PC-3 (cell line): ENCODE measurements at regions not wholly inside any gene's neighbourhood (a gene's known extent, or its start where the extent isn't known, plus 50 kb on each side); places are given as distances from the start of the nearest gene placed in this dataset.

Experiments
- ATAC-seq: fragments of 200-7000 bp; cut with Tn5 transposase; 2 replicates; pipeline ENCODE4 v1.9.1; 2020; ENCODE audit warnings: mild to moderate bottlenecking, moderate library complexity
- BruUV-seq: library from RNA; stranded (reverse); fragments of 400-500 nt; replicated peaks from 2 replicates; lab custom pipeline; 2021; lab: Mats Ljungman, UMichigan
- CTCF ChIA-PET: fragments of 300-600 bp; sonication (Branson Sonifier 250); formaldehyde crosslinking; loops from one replicate; lab custom pipeline; 2022; ENCODE audit warnings: antibody characterized with exemption; lab: Charles Lee
- POLR2A ChIA-PET: fragments of 300-600 bp; sonication (Branson Sonifier 250); formaldehyde crosslinking; loops from one replicate; lab custom pipeline; 2022; ENCODE audit warnings: antibody characterized with exemption; ENCODE audit not compliant: unreplicated experiment; lab: Charles Lee
- DNase-seq: peaks from one replicate; pipeline ENCODE4 v3.0.0-alpha.2; 2015
- H2AFZ ChIP-seq: fragments of 300-600 bp; sonication (generic); 2 replicates; pipeline ENCODE4 v1.6.0; 2016; ENCODE audit warnings: antibody characterized with exemption, low read length
- H3F3A ChIP-seq: fragments of 300-600 bp; sonication (generic); one replicate; pipeline ENCODE4 v1.6.0; 2017; ENCODE audit warnings: antibody characterized with exemption, low read length, control low read depth, mild to moderate bottlenecking; ENCODE audit not compliant: unreplicated experiment
- H3K27ac ChIP-seq: fragments of 300-600 bp; sonication (generic); 2 replicates; pipeline ENCODE4 v1.5.1; 2016; ENCODE audit warnings: mild to moderate bottlenecking, low read length
- H3K27me3 ChIP-seq: fragments of 300-600 bp; sonication (generic); 2 replicates; pipeline ENCODE4 v1.6.1; 2016; ENCODE audit warnings: low read length, mixed read lengths
- H3K36me3 ChIP-seq: fragments of 300-600 bp; sonication (generic); 2 replicates; pipeline ENCODE4 v1.6.1; 2016; ENCODE audit warnings: low read depth, mixed run types, low read length, mixed read lengths
- H3K4me1 ChIP-seq: fragments of 300-600 bp; sonication (generic); 2 replicates; pipeline ENCODE4 v1.5.1; 2016; ENCODE audit warnings: low read length; ENCODE audit not compliant: insufficient read depth
- H3K4me2 ChIP-seq: fragments of 300-600 bp; sonication (generic); 2 replicates; pipeline ENCODE4 v1.6.0; 2016; ENCODE audit warnings: low read length
- H3K4me3 ChIP-seq: fragments of 300-600 bp; sonication (generic); 2 replicates; pipeline ENCODE4 v1.5.1; 2016; ENCODE audit warnings: mild to moderate bottlenecking, low read length, mixed read lengths
- H3K79me2 ChIP-seq: fragments of 300-600 bp; sonication (generic); 2 replicates; pipeline ENCODE4 v1.6.1; 2017; ENCODE audit warnings: low read length, mixed read lengths
- H3K9ac ChIP-seq: fragments of 300-600 bp; sonication (generic); 2 replicates; pipeline ENCODE4 v1.6.0; 2016; ENCODE audit warnings: mild to moderate bottlenecking, low read length
- H3K9me2 ChIP-seq: fragments of 300-600 bp; sonication (generic); replicated peaks from 2 replicates; pipeline ENCODE4 v1.6.1; 2016; ENCODE audit warnings: mixed run types, low read length, mixed read lengths
- H3K9me3 ChIP-seq: fragments of 300-600 bp; sonication (generic); 2 replicates; pipeline ENCODE4 v1.6.1; 2016; ENCODE audit warnings: low read length, mixed read lengths
- H4K20me1 ChIP-seq: fragments of 300-600 bp; sonication (generic); 2 replicates; pipeline ENCODE4 v1.6.1; 2016; ENCODE audit warnings: low read length, mixed read lengths
- EZH2 ChIP-seq: fragments of 300-600 bp; sonication (generic); IDR thresholded peaks from one replicate; pipeline ENCODE4 v1.6.1; 2017; ENCODE audit warnings: antibody characterized with exemption, mild to moderate bottlenecking, low read length; ENCODE audit not compliant: unreplicated experiment
- EZH2phosphoT487 ChIP-seq: fragments of 300-600 bp; sonication (generic); IDR thresholded peaks from 2 replicates; pipeline ENCODE4 v1.6.1; 2018; ENCODE audit warnings: mild to moderate bottlenecking, antibody characterized with exemption, low read length, borderline replicate concordance
- intact Hi-C: fragments of 100-400 bp; cut with micrococcal nuclease; formaldehyde crosslinking; loops from 2 replicates; pipeline ENCODE4 v1.9.0; 2023
- TF ChIP-seq, protein P1 (sequence below): fragments of 300-600 bp; sonication (generic); conservative IDR thresholded peaks from 2 replicates; pipeline ENCODE4 v1.5.1; 2017; ENCODE audit warnings: antibody characterized with exemption, low read depth, mild to moderate bottlenecking, low read length

GRCh38 chr6:118367314-118367713 is 180.8 kb upstream of the PLN start:
- CTCF ChIA-PET, result no interaction called here

DNA sequence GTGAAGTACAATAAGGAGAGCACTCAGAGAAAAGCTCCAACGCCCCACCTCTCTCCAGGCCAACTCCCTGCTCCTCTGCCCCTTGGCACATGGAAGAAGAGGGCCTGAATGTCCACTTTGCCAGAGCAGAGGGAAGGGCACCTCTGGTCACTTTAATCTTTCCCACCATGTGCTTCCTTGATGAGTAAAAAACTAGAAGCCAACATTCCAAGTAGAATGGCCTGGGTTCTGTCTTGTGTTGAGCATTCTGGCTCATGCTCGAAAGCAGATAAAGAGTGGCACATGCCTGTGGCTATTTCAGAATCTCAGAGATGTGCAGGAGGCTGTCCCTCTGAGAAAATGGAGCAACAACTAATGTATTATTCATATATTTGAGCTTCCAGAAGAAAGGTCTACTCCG is 177.4 kb upstream of the PLN start:
- Histone ChIP-seq H3K27ac (no peak overlapping the region), H3K4me1 (no peaks in the 10 kb centered on the region), H3K9me3 (no peaks in the 10 kb centered on the region), H3K4me2 (no peak overlapping the region), H3K36me3 (no peaks in the 10 kb centered on the region), H3K9ac (no peak overlapping the region), H3F3A (no peaks in the 10 kb centered on the region), H3K9me2 (no peaks in the 10 kb centered on the region), H2AFZ (no peak overlapping the region), H3K4me3 (no peak overlapping the region), H3K79me2 (no peaks in the 10 kb centered on the region), H3K27me3 (no peaks in the 10 kb centered on the region), H4K20me1 (no peaks in the 10 kb centered on the region)
- intact Hi-C loops, result no loop called here
- no peak for ATAC-seq
- no TSS peak for BruUV-seq
- ChIA-PET POLR2A (no interaction called here), CTCF (no interaction called here)
- DNase-seq, result no peak
- TF ChIP-seq, protein P1, sequence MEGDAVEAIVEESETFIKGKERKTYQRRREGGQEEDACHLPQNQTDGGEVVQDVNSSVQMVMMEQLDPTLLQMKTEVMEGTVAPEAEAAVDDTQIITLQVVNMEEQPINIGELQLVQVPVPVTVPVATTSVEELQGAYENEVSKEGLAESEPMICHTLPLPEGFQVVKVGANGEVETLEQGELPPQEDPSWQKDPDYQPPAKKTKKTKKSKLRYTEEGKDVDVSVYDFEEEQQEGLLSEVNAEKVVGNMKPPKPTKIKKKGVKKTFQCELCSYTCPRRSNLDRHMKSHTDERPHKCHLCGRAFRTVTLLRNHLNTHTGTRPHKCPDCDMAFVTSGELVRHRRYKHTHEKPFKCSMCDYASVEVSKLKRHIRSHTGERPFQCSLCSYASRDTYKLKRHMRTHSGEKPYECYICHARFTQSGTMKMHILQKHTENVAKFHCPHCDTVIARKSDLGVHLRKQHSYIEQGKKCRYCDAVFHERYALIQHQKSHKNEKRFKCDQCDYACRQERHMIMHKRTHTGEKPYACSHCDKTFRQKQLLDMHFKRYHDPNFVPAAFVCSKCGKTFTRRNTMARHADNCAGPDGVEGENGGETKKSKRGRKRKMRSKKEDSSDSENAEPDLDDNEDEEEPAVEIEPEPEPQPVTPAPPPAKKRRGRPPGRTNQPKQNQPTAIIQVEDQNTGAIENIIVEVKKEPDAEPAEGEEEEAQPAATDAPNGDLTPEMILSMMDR, result no peak
- TF ChIP-seq EZH2phosphoT487, result no peak
- TF ChIP-seq EZH2, result no peak

More at GRCh38 chr6:118367314-118367713, 180.8 kb upstream of the PLN start:
- Histone ChIP-seq H2AFZ (no peak overlapping the region), H3F3A (no peaks in the 10 kb centered on the region), H4K20me1 (no peaks in the 10 kb centered on the region), H3K9me2 (no peaks in the 10 kb centered on the region), H3K27me3 (no peaks in the 10 kb centered on the region), H3K27ac (no peak overlapping the region), H3K79me2 (no peaks in the 10 kb centered on the region), H3K9me3 (no peaks in the 10 kb centered on the region), H3K4me3 (no peak overlapping the region), H3K36me3 (no peaks in the 10 kb centered on the region), H3K4me1 (no peaks in the 10 kb centered on the region), H3K4me2 (no peak overlapping the region), H3K9ac (no peak overlapping the region)
- intact Hi-C loops, result no loop called here
- ATAC-seq (no peak), DNase-seq (no peak)
- POLR2A ChIA-PET, result no interaction called here
- BruUV-seq, result no TSS peak
- TF ChIP-seq EZH2phosphoT487 (no peak), EZH2 (no peak)
- TF ChIP-seq, protein P1, result no peak

GRCh38 chr6:118371955-118372354 is 176.1 kb upstream of the PLN start:
- no peak overlapping the region for H3K4me3 ChIP-seq
- H3K4me2 ChIP-seq, result no peak overlapping the region
- intact Hi-C loops, result loop anchor here (2.0 kb wide), 1 partner anchor 37 kb away; no protein-coding TSS in a partner anchor
- POLR2A ChIA-PET, result no interaction called here
- H3K9ac ChIP-seq, result no peak overlapping the region
- ATAC-seq (no peak), DNase-seq (no peak)
- H3K27ac ChIP-seq, result no peak overlapping the region
- H3K9me2 ChIP-seq, result no peaks in the 10 kb centered on the region
- H4K20me1 ChIP-seq, result no peaks in the 10 kb centered on the region
- H3K9me3 ChIP-seq, result no peaks in the 10 kb centered on the region
- no peaks in the 10 kb centered on the region for H3K36me3 ChIP-seq
- TF ChIP-seq, protein P1, result no peak
- TF ChIP-seq EZH2 (no peak), EZH2phosphoT487 (no peak)
- no peaks in the 10 kb centered on the region for H3F3A ChIP-seq
- no peak overlapping the region for H2AFZ ChIP-seq
- no peaks in the 10 kb centered on the region for H3K4me1 ChIP-seq
- no TSS peak for BruUV-seq
- CTCF ChIA-PET, result no interaction called here
- H3K27me3 ChIP-seq, result no peaks in the 10 kb centered on the region
- H3K79me2 ChIP-seq, result no peaks in the 10 kb centered on the region
